Spleen (tissue), 11 donors: ENCODE measurements at regions not wholly inside any gene's neighbourhood (a gene's known extent, or its start where the extent isn't known, plus 50 kb on each side); places are given as distances from the start of the nearest gene placed in this dataset.

ENCODE experiments used
- DNase-seq: peaks from one replicate; pipeline ENCODE4 v3.0.0-alpha.2; 2020
- H3K27ac ChIP-seq, 8 donors: fragments of 200-600 bp; sonication (generic) in 7 of 8; 1 replicate in 4 of 8; 2 replicates in 4 of 8; pipeline versions ENCODE4 v1.5.0 to v1.8.0; 2016 to 2021; ENCODE audit warnings: inconsistent platforms in 4 of 8, mild to moderate bottlenecking in 4 of 8, moderate library complexity in 1 of 8
- H3K27me3 ChIP-seq, 7 donors: fragments of 200-600 bp; sonication (generic) in 6 of 7; replicated peaks in 1 of 7; 1 replicate in 4 of 7; 2 replicates in 3 of 7; pipeline versions ENCODE4 v1.5.0 to v1.8.0; 2016 to 2021; ENCODE audit warnings: inconsistent platforms in 3 of 7, mild to moderate bottlenecking in 1 of 7
- H3K36me3 ChIP-seq, 6 donors: fragments of 200-600 bp; sonication (generic) in 5 of 6; 1 replicate in 4 of 6; 2 replicates in 2 of 6; pipeline versions ENCODE4 v1.5.0 to v1.8.0; 2016 to 2021; ENCODE audit warnings: inconsistent platforms in 2 of 6
- H3K4me1 ChIP-seq, 6 donors: fragments of 200-600 bp; sonication (generic) in 5 of 6; 1 replicate in 3 of 6; 2 replicates in 3 of 6; pipeline versions ENCODE4 v1.5.0 to v1.8.0; 2016 to 2021; ENCODE audit warnings: inconsistent platforms in 3 of 6
- H3K4me3 ChIP-seq, 8 donors: fragments of 200-600 bp; sonication (generic) in 7 of 8; 1 replicate in 4 of 8; 2 replicates in 4 of 8; pipeline versions ENCODE4 v1.5.0 to v1.8.0; 2016 to 2021; ENCODE audit warnings: inconsistent platforms in 4 of 8, mild to moderate bottlenecking in 4 of 8, moderate library complexity in 2 of 8
- H3K9me3 ChIP-seq, 8 donors: fragments of 200-600 bp; sonication (generic) in 7 of 8; 1 replicate in 4 of 8; 2 replicates in 4 of 8; pipeline versions ENCODE4 v1.5.0 to v1.8.0; 2016 to 2021; ENCODE audit warnings: inconsistent platforms in 4 of 8
- POLR2A ChIP-seq, 3 donors: fragments of 450-650 bp; IDR thresholded peaks; one replicate each; pipeline ENCODE4 v1.5.1; 2017; ENCODE audit warnings: antibody characterized with exemption in 3 of 3, mild to moderate bottlenecking in 1 of 3
- POLR2AphosphoS5 ChIP-seq, 3 donors: sonication (generic); formaldehyde crosslinking; IDR thresholded peaks; one replicate each; pipeline ENCODE4 v1.5.1; 2017; ENCODE audit warnings: antibody characterized with exemption in 3 of 3
- WGBS, 5 donors: extraction: QIAGEN DNeasy Blood & Tissue Kit in 3 of 5; methylation state at CpG; one replicate each; pipeline versions ENCODE4 v1.1.5 to v1.1.7; 2013 to 2018; 5-methylcytosine and 5-hydroxymethylcytosine counted together
- intact Hi-C: fragments of 100-400 bp; cut with DNase I; formaldehyde crosslinking; loops from one replicate; pipeline ENCODE4 v1.15.0; 2023; ENCODE audit warnings: low total_unique reads
- TF ChIP-seq, protein P1 (sequence below), 11 experiments: fragments of 200-600 bp in 7 of 11; fragments of 450-650 bp in 4 of 11; sonication (generic) in 4 of 11; IDR thresholded peaks in 8 of 11; conservative IDR thresholded peaks in 3 of 11; 1 replicate in 7 of 11; 2 replicates in 4 of 11; pipeline versions ENCODE4 v1.4.0 to v1.8.0; 2016 to 2021; ENCODE audit warnings: antibody characterized with exemption in 11 of 11, inconsistent platforms in 4 of 11, mild to moderate bottlenecking in 1 of 11
- donor health status: healthy with polysubstance abuse.
- donor health status: DM: no; HTN: no; CAD: no; lungs with moderate emphysema.
- donor health status: DM: no; HTN: no; CAD: no.
- donor health status: Bipolar disorder and iron deficiency.
- donor health status: healthy.
- donor health status: DM: no; HTN: no; CAD: no.
- donor health status: DM: yes; HTN: yes; CAD: no.

DNA sequence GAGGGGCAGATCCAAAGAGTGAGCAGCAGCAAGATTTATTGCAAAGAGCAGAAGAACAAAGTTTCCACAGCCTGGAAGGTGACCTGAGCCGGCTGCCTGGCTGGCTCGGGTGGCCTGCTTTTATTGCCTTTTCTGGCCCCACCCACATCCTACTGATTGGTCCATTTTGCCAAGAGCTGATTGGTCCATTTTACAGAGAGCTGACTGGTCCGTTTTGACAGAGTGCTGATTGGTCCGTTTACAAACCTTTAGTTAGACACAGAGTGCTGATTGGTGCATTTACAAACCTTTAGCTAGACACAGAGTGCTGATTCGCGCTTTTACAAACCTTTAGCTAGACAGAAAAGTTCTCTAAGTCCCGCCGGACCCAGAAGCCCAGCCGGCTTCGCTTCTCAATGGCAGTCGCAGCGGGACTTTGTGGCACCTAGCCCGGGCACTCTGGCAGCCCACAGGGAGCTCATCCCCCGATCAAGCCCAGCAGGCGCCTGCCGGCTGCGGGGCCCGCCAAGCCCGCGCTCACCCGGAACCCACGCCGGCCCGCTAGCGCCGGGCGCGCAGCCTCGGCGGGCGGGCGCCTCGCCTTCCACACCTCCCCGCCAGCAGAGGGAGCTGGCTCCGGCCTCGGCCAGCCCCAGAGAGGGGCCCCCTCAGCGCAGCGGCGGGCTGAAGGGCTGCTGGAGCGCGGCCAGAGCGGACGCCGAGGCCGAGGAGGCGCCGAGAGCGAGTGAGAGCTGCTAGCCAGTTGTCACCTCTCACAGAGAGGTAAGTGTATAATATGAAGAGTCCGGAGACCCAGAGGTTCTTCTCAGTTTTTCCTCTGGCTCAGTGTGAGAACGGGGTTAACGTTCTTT, 339.2 kb downstream of the CHL1 start:
- Histone ChIP-seq H3K4me3 (peak overlapping the region in 5 of 8 donors; percentile 2 to 56 (median 15)), H3K4me1 (no peaks in the 10 kb centered on the region), H3K9me3 (peaks cover 0 to 45% (median 29%) of the 10 kb centered on the region in 8 donors), H3K36me3 (no peaks in the 10 kb centered on the region), H3K27ac (no peak overlapping the region), H3K27me3 (peaks cover 0 to 6% (median 0%) of the 10 kb centered on the region in 7 donors)
- TF ChIP-seq POLR2AphosphoS5 (IDR thresholded peaks at IDR 0.05): no peak
- TF ChIP-seq, protein P1, sequence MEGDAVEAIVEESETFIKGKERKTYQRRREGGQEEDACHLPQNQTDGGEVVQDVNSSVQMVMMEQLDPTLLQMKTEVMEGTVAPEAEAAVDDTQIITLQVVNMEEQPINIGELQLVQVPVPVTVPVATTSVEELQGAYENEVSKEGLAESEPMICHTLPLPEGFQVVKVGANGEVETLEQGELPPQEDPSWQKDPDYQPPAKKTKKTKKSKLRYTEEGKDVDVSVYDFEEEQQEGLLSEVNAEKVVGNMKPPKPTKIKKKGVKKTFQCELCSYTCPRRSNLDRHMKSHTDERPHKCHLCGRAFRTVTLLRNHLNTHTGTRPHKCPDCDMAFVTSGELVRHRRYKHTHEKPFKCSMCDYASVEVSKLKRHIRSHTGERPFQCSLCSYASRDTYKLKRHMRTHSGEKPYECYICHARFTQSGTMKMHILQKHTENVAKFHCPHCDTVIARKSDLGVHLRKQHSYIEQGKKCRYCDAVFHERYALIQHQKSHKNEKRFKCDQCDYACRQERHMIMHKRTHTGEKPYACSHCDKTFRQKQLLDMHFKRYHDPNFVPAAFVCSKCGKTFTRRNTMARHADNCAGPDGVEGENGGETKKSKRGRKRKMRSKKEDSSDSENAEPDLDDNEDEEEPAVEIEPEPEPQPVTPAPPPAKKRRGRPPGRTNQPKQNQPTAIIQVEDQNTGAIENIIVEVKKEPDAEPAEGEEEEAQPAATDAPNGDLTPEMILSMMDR (IDR thresholded peaks at IDR 0.05 in 8 of 11, conservative IDR thresholded peaks at IDR 0.05 in 3 of 11): peak in 3 of 11 experiments; percentile 13 to 24 (median 19)
- TF ChIP-seq POLR2A (IDR thresholded peaks at IDR 0.05): no peak
- WGBS, 5 donors: 40 to 58% (median 45%) methylated on average over 47 to 51 of the region's 51 CpGs
- peak; percentile 78 for DNase-seq
- intact Hi-C loops: no loop called here

DNA sequence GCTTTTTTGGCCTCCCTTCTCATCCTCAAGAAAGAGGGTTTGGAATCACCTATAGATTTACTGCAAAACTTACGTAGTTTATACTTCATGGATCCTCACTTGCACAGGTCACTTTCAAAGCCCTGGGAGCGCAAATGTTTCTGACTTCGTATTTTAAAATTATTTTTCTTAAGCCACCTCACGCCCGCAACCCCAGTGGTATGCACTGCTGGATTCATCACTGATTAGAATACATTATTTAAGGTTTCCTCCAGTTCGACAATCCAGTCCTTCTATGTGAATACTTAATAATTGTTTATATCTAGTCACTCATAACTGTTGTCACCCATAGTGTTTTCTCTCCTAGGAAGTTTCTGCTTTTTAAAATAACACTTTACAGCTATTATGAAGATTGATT, 339.9 kb downstream of the CHL1 start:
- H3K4me1 ChIP-seq: no peaks in the 10 kb centered on the region
- DNase-seq: no peak
- 70 to 88% (median 80%) methylated on average over 6 of the region's 6 CpGs for WGBS, 5 donors
- TF ChIP-seq, protein P1 (IDR thresholded peaks at IDR 0.05 in 8 of 11, conservative IDR thresholded peaks at IDR 0.05 in 3 of 11): no peak
- TF ChIP-seq POLR2A (IDR thresholded peaks at IDR 0.05): no peak
- TF ChIP-seq POLR2AphosphoS5 (IDR thresholded peaks at IDR 0.05): no peak
- intact Hi-C loops: no loop called here
- H3K27ac ChIP-seq: no peak overlapping the region
- H3K9me3 ChIP-seq: peaks cover 0 to 39% (median 23%) of the 10 kb centered on the region in 8 donors
- no peaks in the 10 kb centered on the region for H3K36me3 ChIP-seq
- H3K4me3 ChIP-seq: peak overlapping the region in 5 of 8 donors; percentile 2 to 56 (median 15)
- H3K27me3 ChIP-seq: peaks cover 0 to 6% (median 0%) of the 10 kb centered on the region in 7 donors

DNA sequence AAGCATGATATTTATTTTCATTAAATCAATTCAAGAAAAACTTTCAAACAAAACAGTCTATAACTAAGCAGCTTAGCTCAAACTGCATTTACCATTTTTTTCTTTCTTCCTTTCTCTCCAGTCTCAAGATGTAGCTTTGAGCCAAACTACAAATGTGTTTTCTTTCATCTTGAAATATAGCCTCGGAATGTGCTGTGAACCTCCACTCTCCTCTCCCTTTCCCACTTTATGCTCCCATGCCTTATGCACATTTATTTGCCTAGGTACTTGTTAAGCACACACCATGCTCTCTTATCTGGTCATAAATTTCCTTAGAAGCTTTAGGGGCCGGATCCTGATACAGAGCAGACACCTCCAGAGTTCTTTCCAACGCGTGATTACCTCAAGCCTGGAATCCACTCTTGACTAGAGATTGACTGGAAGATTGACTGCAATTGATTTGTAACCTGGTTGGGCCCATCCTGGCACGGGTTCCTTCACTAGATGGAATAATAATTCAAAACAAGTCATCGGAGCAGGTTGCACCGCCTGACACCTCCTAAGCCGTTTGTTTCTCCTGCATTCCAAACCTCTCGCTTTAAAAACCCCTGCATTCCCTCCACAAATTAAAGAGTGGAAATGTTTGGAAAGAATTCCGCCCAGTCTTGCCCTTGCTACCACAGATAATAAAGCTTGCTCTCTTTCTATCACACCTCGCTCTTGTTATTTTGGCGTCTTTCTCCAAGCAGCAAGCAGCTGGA, 344.7 kb downstream of the CHL1 start:
- TF ChIP-seq, protein P1 (IDR thresholded peaks at IDR 0.05 in 8 of 11, conservative IDR thresholded peaks at IDR 0.05 in 3 of 11): no peak
- no peak for TF ChIP-seq POLR2AphosphoS5 (IDR thresholded peaks at IDR 0.05)
- no peak for TF ChIP-seq POLR2A (IDR thresholded peaks at IDR 0.05)
- intact Hi-C loops: no loop called here
- H3K4me3 ChIP-seq: no peak overlapping the region
- H3K27ac ChIP-seq: no peak overlapping the region
- peaks cover 0 to under 1% (median 0%) of the 10 kb centered on the region in 7 donors for H3K27me3 ChIP-seq
- no peaks in the 10 kb centered on the region for H3K4me1 ChIP-seq
- H3K36me3 ChIP-seq: no peaks in the 10 kb centered on the region
- H3K9me3 ChIP-seq: peaks cover 0 to 4% (median 0%) of the 10 kb centered on the region in 8 donors
- WGBS, 5 donors: 55 to 69% (median 64%) methylated on average over 12 of the region's 12 CpGs
- DNase-seq: no peak

DNA sequence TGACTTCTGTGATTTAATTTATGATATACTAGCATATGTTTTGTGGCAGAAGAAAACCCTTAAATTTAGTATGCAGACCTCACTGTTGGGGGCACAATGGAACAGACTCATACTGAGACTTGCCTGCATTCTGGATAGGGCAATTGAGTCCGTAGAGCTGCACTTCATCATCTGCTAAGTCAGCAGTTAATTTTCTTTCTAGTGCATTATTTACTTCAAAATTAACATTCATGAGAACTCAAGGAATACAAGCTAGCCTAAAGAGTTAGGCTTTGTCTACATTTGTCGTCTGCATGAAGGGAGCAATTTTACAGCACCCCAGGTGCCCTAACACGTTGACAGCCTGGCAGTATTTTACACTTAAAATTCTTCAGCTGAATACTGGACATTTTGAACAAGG, 345.5 kb downstream of the CHL1 start:
- 46 to 63% (median 57%) methylated on average over 3 of the region's 3 CpGs for WGBS, 5 donors
- DNase-seq: no peak

More for the DNA sequence above, 345.5 kb downstream of the CHL1 start:
- no peak overlapping the region for H3K4me3 ChIP-seq
- H3K27me3 ChIP-seq: no peaks in the 10 kb centered on the region
- H3K9me3 ChIP-seq: no peaks in the 10 kb centered on the region
- intact Hi-C loops: no loop called here
- H3K4me1 ChIP-seq: no peaks in the 10 kb centered on the region
- TF ChIP-seq POLR2AphosphoS5 (IDR thresholded peaks at IDR 0.05) (no peak), POLR2A (IDR thresholded peaks at IDR 0.05) (no peak)
- TF ChIP-seq, protein P1 (IDR thresholded peaks at IDR 0.05 in 8 of 11, conservative IDR thresholded peaks at IDR 0.05 in 3 of 11): no peak
- no peak overlapping the region for H3K27ac ChIP-seq
- H3K36me3 ChIP-seq: no peaks in the 10 kb centered on the region
